HepG2 (cell line): ENCODE measurements at regions not wholly inside any gene's neighbourhood (a gene's known extent, or its start where the extent isn't known, plus 50 kb on each side); places are given as distances from the start of the nearest gene placed in this dataset.

Experiments used
- CBX5 ChIP-seq: sonication (generic); formaldehyde crosslinking; IDR thresholded peaks from 2 replicates; pipeline ENCODE4 v1.4.0; 2020; ENCODE audit warnings: missing genetic modification reagents, borderline replicate concordance
- ELF1 ChIP-seq: sonication (generic); formaldehyde crosslinking; IDR thresholded peaks from 2 replicates; pipeline ENCODE4 v1.4.0; 2020; ENCODE audit warnings: missing genetic modification reagents
- SRSF1 ChIP-seq: fragments of 200-400 bp; formaldehyde crosslinking; optimal IDR thresholded peaks from 2 replicates; pipeline ENCODE3; 2017; ENCODE audit warnings: mild to moderate bottlenecking, low read depth, low read length, moderate library complexity
- ZFP36 ChIP-seq: fragments of 150-350 bp; IDR thresholded peaks from 2 replicates; pipeline ENCODE4 v1.6.1; 2018; ENCODE audit warnings: borderline replicate concordance, low read length, low read depth; ENCODE audit not compliant: partially characterized antibody

DNA sequence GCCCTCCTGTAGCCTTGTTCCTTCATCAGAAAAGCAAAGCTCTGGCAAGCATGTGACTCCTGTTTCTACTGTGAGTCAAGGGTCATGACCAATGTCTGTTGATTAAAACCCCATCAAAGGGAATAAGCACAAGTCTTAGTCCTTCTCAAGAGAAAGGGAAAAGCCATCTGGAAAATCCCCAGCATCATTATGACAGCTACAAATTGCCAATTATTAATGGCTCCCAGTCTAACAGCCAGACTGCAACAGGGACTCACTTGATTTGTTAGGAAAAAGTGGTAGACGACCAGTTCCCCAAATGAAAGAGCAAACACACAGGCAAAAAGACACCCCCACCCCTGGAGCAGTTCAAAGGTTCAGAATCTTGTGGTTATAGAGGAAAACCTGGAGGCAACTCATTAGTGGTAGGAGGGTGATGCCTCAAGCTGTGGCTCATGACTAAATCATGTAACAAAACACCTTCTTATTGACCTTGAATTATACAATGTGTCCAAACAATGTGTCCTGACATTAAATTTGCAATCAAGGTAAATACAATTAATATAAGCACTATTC is 315.7 kb downstream of the HNRNPD start:
- TF ChIP-seq ELF1 (CRISPR knock-in tag) (no peak), CBX5 (no peak), SRSF1 (no peak), ZFP36 (no peak)
